Progenitor cell of endocrine pancreas (in vitro differentiated cells): ENCODE measurements at regions not wholly inside any gene's neighbourhood (a gene's known extent, or its start where the extent isn't known, plus 50 kb on each side); places are given as distances from the start of the nearest gene placed in this dataset.

ENCODE experiments used
- DNase-seq: peaks from one replicate; pipeline ENCODE4 v3.0.0; 2021; ENCODE audit warnings: low spot score; ENCODE audit not compliant: unreplicated experiment
- H3K27ac Mint-ChIP-seq: 2 replicates; pipeline ENCODE4 v1.8.0; 2021; ENCODE audit warnings: mild to moderate bottlenecking, moderate library complexity, mixed read lengths
- H3K27me3 Mint-ChIP-seq: 2 replicates; pipeline ENCODE4 v1.8.0; 2021; ENCODE audit warnings: mixed read lengths
- H3K36me3 Mint-ChIP-seq: 2 replicates; pipeline ENCODE4 v1.8.0; 2022; ENCODE audit warnings: mixed read lengths; ENCODE audit not compliant: insufficient read depth
- H3K4me1 Mint-ChIP-seq: 2 replicates; pipeline ENCODE4 v1.8.0; 2021; ENCODE audit warnings: low read depth, mixed read lengths
- H3K4me3 Mint-ChIP-seq: 2 replicates; pipeline ENCODE4 v1.8.0; 2021; ENCODE audit warnings: low read depth, mild to moderate bottlenecking, moderate library complexity, mixed read lengths
- H3K9me3 Mint-ChIP-seq: 2 replicates; pipeline ENCODE4 v1.8.0; 2021; ENCODE audit warnings: low read depth, mixed read lengths
- TF ChIP-seq, protein P1 (sequence below): fragments of 200-600 bp; sonication (generic); IDR thresholded peaks from one replicate; pipeline ENCODE4 v1.5.0; 2021; ENCODE audit warnings: antibody characterized with exemption, mild to moderate bottlenecking; ENCODE audit not compliant: unreplicated experiment

DNA sequence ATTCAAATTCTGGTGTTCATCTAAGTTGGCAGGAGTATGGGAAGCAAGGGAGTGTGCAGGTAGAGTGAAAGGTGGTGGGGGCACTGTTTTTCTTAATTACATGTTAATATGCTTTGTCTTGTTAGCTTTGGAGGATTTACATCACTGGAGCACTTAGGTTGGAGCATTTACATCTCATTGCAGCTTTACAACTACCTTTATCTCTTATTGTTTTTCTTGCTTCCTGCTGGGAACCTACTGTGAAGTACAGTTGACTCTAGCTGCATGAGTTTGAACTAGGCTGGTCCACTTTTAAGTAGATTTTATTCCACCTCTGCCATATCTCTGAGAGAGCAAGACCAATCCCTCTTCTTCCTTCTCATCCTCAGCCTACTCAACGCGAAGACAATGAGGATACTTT lies 554.8 kb upstream of the B3GALT2 start:
- Mint-ChIP-seq H3K4me1 (peaks cover 8% of the 10 kb centered on the region), H3K9me3 (peaks cover 6% of the 10 kb centered on the region), H3K4me3 (no peak overlapping the region), H3K27me3 (no peaks in the 10 kb centered on the region), H3K27ac (no peak overlapping the region), H3K36me3 (no peaks in the 10 kb centered on the region)
- TF ChIP-seq, protein P1, sequence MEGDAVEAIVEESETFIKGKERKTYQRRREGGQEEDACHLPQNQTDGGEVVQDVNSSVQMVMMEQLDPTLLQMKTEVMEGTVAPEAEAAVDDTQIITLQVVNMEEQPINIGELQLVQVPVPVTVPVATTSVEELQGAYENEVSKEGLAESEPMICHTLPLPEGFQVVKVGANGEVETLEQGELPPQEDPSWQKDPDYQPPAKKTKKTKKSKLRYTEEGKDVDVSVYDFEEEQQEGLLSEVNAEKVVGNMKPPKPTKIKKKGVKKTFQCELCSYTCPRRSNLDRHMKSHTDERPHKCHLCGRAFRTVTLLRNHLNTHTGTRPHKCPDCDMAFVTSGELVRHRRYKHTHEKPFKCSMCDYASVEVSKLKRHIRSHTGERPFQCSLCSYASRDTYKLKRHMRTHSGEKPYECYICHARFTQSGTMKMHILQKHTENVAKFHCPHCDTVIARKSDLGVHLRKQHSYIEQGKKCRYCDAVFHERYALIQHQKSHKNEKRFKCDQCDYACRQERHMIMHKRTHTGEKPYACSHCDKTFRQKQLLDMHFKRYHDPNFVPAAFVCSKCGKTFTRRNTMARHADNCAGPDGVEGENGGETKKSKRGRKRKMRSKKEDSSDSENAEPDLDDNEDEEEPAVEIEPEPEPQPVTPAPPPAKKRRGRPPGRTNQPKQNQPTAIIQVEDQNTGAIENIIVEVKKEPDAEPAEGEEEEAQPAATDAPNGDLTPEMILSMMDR: no peak
- DNase-seq: no peak

DNA sequence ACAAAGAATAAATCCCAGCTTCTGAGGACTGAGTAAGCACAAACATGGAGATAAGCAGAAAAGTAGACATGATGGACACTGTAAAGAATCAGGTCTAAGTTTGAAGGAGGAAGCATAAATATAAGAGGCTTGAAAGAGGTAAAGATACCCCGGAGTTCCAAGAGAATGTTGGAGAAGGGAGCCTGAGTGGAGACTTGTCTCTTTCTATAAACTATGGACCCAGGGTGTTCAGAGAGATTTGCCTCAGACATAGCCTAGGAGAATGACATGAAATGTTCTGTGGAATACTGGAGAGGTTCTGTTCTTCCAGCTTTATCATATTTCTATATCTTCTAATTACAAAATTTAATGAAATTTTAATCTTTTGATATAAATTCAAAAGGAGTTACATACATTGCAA lies 554.3 kb upstream of the B3GALT2 start:
- no peak for DNase-seq
- Mint-ChIP-seq H3K9me3 (peaks cover 6% of the 10 kb centered on the region), H3K36me3 (no peaks in the 10 kb centered on the region), H3K4me3 (no peak overlapping the region), H3K27ac (no peak overlapping the region), H3K4me1 (peaks cover 8% of the 10 kb centered on the region), H3K27me3 (no peaks in the 10 kb centered on the region)
- TF ChIP-seq, protein P1: no peak

DNA sequence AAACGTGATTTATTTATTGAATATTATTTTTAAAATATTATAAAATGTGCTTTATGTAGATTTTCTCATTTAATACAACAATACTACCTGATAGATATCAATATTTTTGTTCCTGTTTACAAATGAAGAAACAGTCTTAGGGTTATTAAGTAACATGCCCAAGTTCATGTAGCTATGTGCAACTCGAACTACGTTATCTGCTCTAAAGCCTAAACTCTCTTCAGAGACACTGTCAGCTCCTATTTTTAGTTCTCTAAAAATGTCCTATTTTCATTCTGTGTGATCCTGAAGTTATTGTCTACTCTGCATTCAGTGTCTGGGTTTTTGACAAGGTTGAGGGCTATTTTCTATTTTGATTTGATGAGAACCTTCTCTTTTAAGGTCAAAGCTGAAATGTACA lies 550.1 kb upstream of the B3GALT2 start:
- peaks cover 10% of the 10 kb centered on the region for H3K4me1 Mint-ChIP-seq
- no peak overlapping the region for H3K27ac Mint-ChIP-seq
- H3K4me3 Mint-ChIP-seq: no peak overlapping the region
- H3K9me3 Mint-ChIP-seq: peaks cover 3% of the 10 kb centered on the region
- TF ChIP-seq, protein P1: no peak
- DNase-seq: no peak
- H3K36me3 Mint-ChIP-seq: no peaks in the 10 kb centered on the region
- no peaks in the 10 kb centered on the region for H3K27me3 Mint-ChIP-seq

DNA sequence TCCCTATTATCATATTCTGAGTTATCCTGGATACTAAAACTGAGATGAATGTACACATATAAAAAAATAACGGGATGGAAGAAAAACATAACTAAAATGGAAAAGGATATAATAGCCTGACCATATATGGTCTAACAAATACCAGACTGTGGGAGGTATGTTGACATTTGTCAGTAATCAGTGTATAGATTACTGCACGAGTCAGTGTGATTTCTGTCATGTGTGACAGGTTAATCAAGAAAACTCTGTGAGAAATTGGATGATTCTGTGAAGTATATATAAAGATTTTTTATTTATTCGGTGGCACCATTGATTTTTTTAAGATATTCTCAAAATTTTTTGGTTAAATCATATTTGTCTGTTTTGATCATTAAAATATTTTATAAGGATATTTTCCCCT lies 547.3 kb upstream of the B3GALT2 start:
- Mint-ChIP-seq H3K4me3 (no peak overlapping the region), H3K36me3 (no peaks in the 10 kb centered on the region), H3K27me3 (no peaks in the 10 kb centered on the region), H3K9me3 (peaks cover 4% of the 10 kb centered on the region), H3K27ac (no peak overlapping the region), H3K4me1 (peaks cover 10% of the 10 kb centered on the region)
- DNase-seq: no peak
- TF ChIP-seq, protein P1: no peak

DNA sequence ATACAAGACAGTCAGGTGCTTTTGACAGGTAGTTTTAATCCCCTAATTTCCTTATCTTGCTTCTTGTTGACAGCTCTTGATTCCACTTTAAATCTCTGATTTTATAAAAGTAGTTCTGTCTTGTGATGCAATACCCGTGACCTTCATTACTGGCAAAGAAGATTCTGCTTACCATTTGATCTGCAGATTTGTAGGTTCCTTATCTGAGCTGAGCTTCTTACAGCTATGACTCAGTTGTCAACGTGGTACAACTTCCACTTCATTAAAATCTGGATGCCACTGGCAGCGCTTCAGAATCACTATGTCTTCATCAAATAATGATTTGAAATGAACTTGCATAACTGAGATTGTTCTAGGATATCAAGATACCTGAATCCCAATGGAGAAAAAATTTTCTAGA lies 543.6 kb upstream of the B3GALT2 start:
- H3K27ac Mint-ChIP-seq: no peak overlapping the region
- no peaks in the 10 kb centered on the region for H3K36me3 Mint-ChIP-seq
- no peak for DNase-seq
- TF ChIP-seq, protein P1: no peak
- H3K4me1 Mint-ChIP-seq: peaks cover 3% of the 10 kb centered on the region
- H3K4me3 Mint-ChIP-seq: no peak overlapping the region
- no peaks in the 10 kb centered on the region for H3K27me3 Mint-ChIP-seq
- H3K9me3 Mint-ChIP-seq: peaks cover 4% of the 10 kb centered on the region
